Hematopoietic multipotent progenitor cell treated with erythropoietin and hydrocortisone succinate and interleukin-3 and kit ligand, for 8 days (in vitro differentiated cells): ENCODE measurements at regions not wholly inside any gene's neighbourhood (a gene's known extent, or its start where the extent isn't known, plus 50 kb on each side); places are given as distances from the start of the nearest gene placed in this dataset.
"Not testable (repeated sequence)": the region's sequence is repeated elsewhere in the genome, so short reads cannot be mapped to it uniquely, and the experiment has no call there.

ENCODE experiments used
- DNase-seq: peaks from one replicate; pipeline ENCODE4 v3.0.0-alpha.2; 2015

DNA sequence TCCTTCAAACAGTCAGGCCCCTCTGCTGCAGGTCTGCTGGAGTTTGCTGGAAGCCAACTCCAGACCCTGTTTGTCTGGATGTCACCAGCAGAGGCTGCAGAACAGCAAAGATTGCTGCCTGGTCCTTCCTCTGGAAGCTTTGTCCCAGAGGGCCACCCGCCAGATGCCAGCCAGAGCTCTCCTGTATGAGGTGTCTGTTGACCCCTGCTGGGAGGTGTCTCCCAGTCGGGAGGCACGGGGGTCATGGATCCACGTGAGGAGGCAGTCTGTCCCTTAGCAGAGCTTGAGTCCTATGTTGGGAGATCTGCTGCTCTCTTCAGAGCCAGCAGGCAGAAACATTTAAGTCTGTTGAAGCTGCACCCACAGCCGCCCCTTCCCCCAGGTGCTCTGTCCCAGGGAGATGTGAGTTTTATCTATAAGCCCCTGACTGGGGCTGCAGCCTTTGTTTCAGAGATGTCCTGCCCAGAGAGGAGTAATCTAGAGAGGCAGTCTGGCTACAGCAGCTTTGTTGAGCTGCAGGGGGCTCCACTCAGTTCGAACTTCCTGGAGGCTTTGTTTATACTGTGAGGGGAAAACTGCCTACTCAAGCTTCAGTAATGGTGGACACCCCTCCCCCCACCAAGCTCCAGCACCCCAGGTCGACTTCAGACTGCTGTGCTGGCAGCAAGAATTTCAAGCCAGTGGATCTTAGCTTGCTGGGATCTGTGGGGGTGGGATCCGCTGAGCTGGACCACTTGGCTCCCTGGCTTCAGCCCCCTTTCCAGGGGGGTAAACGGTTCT lies 72.1 kb downstream of the OGFRL1 start:
- not testable (repeated sequence) for DNase-seq

DNA sequence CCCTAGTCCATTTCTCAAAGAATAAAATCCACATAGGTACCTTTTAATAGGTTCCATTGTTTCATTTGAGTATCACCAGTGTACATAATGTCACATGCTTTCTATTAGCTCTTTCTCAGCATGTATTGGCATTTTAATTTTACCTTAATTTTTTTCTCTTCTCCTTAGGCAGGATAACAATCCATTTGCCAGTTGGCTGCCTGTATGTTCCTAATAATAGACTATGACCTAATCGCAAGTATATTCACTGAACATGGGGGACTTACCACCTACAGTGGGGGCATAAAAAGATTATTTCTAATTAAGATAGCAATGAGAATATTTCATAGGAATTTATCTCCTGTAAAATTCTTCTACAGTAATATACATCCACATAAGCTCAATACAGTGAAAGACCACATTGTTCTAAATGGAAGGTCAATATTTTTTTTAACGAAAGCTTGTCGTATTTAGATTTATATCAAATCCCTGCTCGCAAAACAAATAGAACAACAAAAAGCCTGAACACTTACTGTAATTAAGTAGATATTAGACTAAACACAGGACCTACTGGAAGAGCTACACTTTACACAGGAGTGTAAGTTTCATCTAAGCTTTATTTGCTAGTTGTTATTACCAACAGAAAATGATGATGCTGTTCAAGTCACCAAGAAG lies 76.4 kb downstream of the OGFRL1 start:
- DNase-seq = no peak

DNA sequence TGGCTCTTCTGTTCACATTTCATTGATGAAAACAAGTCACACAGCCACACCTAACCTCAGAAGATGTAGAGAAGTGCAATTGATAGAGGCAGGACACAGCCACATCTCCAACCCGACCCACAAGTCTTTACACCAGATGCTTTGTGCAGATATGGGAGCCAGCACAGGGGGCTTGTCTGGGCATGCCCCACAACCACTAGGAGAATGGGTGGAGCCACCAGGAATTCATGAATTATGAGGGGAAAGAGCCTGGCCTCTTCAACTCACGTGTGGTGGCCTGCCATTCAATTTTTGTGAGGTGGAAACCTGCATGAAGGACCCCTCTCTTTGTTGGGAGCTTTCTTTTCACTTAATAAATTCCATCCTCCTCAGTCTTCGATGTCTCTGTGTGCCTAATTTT lies 79.1 kb downstream of the OGFRL1 start:
- DNase-seq = peak; percentile 82

DNA sequence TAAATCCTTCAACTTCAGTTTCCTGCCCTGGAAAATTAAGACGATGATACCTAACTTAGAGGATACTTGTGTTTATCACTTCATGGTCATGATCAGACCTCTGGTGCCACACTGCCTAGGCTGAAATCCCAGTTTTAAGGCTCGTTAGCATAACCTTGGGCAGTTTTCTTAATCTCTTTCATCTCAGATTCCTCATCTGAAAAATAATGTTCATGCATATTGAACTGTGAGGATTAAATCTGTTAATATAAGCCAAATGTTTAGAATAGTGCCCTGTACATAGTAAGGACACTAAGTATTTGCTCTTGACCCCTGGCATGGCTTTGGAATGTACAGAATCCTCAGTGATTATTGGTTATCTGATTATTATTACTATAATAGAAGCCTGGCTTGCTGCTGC lies 79.7 kb downstream of the OGFRL1 start:
- DNase-seq = no peak

DNA sequence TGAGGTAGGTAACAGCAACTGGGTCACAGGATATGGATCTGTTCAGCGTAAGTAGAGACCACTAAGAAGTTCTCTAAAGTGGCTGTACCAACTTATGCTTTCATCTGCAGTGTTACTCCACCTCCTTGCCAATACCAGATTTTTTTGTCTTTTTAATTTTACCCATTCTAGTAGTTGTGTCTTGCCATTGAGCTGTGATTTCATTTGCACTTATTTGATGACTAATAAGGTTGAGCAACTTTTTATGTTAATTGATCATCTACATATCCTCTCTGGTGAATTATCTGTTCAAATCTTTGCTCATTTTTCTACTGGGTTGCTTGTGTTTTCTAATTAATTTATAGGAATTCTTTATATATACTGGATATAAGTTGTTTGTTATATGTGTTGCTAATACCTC lies 82.9 kb downstream of the OGFRL1 start:
- DNase-seq = no peak

DNA sequence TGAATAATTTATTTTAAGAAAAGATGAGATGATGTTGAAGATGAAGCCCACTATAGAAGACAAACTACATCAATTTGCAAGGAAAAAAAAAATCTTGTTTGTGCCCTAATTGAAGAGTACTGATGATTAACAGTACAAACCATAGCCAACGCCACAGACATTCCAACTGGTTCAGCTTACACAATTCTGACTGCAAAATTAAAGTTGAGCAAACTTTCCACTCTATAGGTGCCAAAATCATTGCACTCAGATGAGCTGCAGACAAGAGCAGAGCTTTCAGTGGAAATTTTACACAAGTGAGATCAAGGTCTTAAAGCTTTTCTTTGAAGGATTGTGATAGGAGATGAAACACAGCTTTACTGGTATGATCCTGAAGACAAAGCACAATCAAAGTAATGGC lies 85.3 kb downstream of the OGFRL1 start:
- DNase-seq = no peak

DNA sequence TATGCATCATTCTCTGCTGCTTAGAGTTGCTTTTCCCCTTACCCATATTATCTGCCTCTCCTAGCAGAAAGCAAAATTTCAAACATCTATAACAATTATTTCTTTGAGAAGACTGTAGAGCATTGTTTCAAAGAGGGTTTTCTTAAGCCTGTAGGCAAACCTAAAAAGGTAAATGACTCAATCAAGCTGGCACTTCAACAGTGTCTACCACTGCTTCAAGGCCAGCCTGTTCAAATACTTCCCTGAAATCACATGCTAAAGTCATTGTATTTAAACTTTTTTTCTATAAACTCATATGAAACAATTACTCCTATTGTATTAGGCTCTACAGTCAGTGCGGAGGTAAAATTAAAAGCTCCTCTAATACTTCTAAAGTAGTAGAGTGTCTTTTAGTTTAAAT lies 87.1 kb downstream of the OGFRL1 start:
- no peak for DNase-seq

DNA sequence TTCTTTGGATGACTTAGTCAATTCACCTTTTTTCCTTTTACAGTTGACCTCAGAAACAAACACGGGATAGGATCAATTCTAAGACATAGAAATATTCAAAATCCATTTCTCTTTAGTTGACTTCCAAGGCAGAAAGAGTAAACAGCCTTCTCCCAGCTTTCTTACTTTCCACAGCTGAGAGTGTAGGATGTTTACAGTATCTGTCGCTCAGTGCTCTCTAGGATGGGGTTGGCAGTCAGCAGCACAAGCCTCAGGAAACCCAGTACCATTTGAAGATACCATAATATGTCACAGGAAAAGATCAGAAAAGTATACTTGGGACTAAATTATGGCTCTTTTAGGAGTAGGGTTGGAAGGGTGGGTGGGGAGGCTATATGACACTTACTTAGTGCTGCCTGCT lies 88.2 kb downstream of the OGFRL1 start:
- no peak for DNase-seq

DNA sequence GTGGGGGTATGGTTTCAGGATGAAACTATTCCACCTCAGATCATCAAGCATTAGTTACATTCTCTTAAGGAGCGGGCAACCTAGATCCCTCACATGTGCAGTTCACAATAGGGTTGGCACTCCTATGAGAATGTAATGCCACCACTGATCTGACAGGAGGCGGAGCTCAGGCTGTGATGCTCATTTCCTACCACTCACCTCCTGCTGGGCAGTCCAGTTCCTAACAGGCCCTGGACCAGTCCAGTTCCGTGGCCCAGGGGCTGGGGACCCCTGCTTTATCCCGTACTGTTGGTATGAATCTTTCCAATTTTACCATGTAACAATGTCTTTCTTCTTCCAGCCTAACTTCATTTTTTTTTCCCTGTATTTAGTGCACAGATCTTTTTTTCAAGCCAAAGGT lies 94.9 kb downstream of the OGFRL1 start:
- peak; percentile 4 for DNase-seq

DNA sequence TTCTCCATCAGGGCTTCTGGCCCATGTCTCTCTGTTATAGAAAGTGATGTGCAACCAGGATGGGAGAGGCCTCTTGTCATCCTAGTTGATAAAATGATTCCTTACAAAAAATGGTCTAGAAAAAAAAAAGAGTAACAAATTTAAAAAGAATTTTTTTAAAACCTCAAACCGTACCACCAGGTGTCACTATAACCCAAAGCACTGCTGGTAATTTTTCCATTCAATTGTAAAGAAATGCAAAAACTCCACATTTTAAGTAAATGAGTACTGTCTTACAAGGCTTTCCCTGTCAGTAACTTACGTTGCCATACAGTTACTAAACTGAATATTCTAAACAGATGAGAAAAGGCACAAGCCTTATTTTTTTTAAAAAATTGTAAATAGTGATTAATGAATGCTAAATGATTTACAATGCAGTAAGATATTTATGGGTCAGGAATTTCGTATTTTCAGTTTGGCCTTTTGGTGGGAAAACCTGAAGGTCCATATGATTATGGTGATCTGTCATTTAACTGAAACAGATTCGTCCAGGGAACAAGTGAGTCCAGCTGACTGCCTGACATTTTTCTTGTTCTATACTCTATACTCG lies 95.4 kb downstream of the OGFRL1 start:
- peak; percentile 45 for DNase-seq

DNA sequence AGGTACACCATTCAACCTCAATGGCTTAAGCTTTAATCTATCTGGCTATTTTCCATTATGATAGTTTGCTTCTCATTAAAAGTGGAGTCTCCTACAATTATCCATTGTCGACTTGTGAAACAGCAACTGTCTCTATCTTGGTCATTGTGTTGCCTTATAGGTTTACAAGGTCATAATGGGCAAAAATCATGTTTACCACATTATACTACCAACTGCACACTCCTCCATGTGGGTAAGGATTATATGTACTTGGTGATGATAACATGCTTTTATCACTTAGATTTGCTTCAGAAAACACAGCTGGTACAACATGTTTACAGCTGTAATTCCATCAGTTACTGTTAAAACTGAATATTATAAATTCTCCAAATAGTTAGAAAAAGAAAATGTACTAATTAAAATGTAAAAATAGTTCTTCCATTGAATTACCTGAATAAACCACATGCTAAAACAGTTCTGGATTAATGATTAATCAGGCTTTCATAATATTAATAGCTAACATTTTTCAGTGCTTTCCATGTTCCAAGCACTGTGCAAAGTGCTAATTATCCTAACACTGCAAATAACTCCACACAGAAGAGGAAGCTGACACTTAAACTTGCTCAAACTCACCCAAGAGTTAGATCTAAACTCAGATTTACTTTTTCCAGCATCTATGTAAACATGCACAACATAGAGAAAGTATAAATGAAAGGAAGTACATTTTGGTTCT lies 96.7 kb downstream of the OGFRL1 start:
- DNase-seq = no peak

DNA sequence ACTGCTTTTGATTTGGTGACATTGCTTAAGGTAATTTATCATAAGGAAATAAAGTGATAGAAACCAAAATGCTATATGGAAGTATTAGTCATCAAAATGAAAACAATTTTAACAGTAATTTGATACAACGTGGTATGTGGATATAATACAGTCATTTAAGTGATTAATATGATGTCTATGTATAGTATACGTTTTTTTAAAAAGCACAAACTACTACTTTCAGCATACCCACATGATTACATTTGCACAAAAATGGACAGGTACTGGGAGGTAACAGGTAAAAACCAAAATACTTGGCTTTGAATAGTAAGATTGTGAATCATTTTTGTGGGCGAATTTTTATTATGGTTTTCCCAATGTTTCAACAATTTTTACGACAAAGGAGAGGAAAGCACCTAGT lies 97.6 kb downstream of the OGFRL1 start:
- no peak for DNase-seq

DNA sequence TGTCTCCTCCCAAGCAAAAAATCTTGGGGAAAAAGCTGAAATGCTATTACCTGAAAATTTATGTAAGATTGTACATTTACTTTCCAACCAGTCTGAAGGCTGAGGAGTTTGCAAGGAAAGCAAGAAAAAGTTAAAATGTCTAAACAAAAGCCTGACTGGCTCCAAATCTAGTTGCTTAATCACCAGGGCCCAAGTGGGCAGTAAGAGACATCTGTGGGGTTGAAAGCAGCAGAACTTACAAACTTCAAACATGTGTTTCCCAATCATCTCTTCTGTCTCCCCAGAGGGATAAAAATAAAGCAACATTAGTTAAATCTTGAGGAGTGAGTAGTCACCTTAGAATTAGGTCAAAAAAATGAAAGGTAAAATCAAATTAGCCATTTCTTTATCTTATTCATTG lies 98.6 kb downstream of the OGFRL1 start:
- no peak for DNase-seq

DNA sequence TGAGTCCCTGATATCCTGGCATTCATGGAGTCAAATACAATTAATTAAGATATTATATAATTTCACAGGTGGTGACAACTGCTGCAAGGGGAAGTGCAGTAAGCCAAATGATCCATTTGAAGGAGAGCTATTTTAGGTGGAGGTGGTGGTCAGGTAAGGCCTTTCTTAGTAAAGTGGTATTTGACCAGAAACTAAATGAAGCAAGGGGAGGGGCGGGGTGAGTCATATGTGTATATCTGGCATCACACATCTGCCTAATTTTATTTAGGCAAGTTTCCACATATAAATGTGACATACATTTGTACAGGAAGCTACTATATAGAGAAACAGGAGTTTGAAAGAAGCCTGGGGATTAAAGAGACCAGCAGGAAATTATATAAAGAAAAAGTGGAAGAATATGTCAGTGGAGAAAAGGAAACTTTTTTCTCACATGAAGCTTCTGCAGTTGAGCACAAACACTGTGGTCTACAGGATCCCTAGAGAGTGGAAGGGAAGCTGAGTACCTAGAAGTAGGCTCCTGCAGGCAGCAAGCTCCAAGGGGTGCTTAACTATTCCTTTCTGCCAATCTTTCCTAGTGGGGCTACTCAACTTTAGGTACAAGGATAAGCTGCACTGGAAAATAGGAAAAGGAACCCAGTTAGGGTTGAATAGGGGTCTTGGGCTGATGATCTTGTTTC lies 99.6 kb downstream of the OGFRL1 start:
- no peak for DNase-seq

DNA sequence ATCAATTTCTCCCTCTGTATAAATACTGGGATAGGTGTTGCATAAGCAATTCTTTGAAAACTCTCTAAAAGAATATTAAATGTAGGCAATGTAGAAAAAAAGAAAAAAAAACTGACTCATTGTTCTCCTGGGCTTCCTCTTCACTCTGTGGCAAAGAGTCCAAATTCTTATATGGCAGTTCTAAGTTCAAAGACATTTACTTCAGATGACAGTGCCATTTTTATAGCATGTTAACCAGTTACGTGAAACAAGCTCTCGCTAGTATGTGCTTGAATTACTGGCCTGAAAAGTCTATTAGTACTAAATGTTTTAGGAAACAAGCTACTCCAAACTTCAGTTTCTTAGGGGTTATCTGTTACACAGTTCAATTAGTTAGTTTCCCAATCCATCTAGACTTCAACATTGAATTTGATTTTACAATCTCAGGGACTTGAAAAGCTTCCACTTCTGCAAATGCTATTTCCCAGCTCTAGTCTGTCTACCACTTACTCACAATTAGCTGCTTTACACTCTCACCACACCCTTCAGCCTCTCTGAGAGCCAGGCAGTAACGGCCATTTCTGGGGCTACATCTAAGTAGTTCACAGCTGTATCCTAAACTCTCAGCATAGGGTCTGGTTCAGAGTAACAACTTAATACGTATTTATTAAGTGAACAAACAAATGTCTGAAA lies 100.4 kb downstream of the OGFRL1 start:
- no peak for DNase-seq

DNA sequence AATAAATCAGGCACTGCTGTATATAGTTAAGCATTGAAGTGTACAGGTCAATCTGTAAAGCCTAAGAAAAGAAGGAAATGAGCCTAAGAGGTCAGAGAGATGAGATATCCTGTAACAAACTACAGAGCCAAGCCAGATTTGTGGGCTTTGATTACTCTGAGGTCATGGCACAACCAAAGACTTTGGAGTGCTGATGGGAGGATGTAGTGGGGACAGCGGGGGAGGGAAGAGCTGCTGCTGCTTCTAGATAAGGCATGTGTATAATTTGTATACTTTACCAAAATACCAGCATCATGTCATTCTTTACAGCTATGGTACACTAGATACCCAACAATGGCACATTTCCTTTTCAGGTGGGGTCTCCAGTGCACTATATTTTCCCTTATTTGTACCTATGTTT lies 102.5 kb downstream of the OGFRL1 start:
- no peak for DNase-seq

DNA sequence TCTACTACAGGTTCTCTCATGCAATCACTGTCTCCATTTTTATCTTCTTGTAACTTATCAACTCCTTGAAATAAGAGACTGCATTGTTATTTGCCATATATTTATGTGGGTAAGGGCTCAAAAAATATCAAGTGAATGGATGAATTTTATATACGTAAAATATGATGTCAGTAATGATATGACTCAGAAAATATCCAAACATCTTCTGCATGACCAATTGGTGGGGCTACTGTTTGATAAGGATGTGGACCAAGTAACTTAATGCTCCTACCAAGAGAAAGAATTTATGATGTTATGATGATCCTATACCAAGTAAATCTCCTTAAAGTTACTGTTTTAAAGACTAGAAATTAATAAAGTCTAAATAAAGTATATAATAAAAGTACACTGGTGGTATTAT lies 103.7 kb downstream of the OGFRL1 start:
- no peak for DNase-seq

DNA sequence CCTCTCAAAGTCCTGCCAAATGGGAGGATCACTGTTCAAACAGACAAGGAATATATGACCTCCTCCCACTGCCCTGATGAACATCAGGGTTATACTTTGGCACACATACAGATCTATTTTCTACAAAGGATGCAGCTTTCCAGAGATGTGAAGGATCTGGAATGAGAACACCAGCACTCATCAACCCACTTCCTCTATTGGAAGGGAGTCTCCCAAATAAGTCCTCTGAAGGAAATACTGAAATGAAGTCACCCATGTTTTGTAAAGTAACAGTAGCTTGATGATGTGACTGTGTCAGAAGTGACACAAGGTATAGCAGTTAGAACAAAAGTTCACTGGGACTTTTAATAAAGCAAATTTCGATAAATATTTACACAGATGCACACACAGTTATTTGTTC lies 104.9 kb downstream of the OGFRL1 start:
- no peak for DNase-seq

DNA sequence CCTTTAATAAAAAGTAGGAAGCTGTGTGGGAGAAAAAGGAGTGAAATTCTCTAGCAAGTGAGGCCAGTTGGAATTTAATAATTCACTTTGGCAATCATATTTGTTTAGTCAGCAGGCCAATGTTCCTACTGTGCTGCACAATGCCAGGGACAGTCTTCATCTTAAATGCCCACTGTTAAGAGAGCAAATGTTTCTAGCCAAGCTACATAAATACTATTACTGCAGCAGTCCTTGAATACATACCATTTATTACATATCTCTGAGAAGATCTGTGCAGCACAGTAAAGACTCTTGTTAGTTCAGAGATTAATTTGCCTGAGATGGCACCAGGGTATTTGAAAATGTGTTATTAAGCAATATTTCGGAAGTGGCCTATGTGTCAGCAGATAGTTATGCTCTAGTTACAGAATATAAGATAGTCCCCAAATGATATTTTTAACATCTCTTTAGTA lies 105.4 kb downstream of the OGFRL1 start:
- DNase-seq = no peak

DNA sequence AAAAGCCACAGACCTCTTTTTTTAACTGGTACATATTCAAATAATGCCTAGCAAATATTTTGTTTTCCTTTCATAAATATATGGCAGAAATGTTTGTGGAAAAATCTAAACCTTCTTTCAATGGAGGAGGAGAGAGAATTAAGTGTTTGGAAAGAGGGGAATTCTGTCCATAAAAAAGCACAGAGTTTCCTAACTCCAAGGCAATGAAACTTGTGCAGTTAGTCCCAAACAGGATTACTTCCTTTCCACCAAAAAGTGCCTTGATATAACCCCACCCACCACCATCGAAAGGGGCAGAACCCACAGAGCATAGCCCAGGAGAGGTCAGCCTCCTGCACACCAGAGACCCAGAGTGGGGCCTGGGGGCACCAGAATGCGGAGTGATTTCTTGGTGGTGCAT lies 106.3 kb downstream of the OGFRL1 start:
- no peak for DNase-seq

DNA sequence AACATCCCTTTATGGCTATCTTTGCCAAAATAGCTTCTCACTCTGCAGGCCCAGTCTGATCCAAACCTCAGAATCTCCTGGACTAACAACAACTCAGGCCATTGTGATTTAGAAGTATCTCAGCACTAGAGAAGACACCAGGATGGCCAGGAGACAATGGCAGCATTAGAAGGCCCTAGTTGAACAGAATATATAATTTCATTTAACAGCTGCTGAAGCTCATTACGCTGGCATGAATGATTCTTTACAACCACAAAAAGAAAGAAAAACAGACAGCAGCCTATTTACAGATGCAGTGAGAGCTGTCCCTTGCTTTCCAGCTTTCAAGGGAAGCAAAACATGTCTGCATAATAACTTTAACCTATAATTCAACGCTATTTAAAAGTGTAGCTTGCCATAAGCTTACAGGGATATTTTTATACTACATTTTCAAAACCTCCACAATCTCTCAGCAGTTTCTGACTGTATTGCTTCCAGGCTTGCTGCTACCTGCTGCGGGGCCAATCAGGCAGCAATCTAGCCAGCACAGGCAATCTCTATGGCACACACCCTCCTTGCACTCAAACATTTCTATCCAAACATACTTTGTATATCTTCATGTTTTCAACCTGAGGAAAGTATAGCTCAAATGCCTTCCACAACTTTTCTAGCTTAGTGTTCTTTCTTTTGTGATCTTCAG lies 107.3 kb downstream of the OGFRL1 start:
- DNase-seq = no peak

DNA sequence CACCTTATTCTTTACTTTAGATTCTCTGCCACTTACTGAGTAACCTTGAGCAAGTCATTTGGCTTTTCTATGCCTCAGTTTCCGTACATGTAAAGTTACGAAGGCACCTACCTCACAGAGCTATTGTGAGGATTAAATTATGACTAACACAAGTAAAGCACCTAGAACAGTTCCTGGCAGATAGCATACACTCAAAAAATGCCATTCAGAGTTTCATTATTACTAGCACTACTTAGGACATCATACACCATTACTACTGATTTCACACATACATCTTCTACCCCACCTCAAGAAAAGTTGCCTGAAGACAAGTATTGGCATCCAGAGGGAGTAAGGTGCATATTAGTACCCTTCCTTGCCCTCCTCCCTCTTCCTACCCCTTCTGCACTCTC lies 107.8 kb downstream of the OGFRL1 start:
- DNase-seq = no peak
